ENCODE measurements at regions not wholly inside any gene's neighbourhood (a gene's known extent, or its start where the extent isn't known, plus 50 kb on each side); places are given as distances from the start of the nearest gene placed in this dataset.
A peak's percentile ranks its signal among the peaks of the same experiment; 100 is the strongest.
"Not testable (repeated sequence)": the region's sequence is repeated elsewhere in the genome, so short reads cannot be mapped to it uniquely, and the experiment has no call there.

GRCh38 chr11:86164106-86164505 lies 80.4 kb upstream of the EED start:
- no peaks in the 10 kb centered on the region for H3K27me3 ChIP-seq (replicated peaks; ENCODE audit: insufficient read depth)
- H3F3A ChIP-seq (ENCODE audit: insufficient read depth), result peaks cover 32% of the 10 kb centered on the region
- H3K4me3 ChIP-seq, result no peak overlapping the region
- H3K79me2 ChIP-seq (ENCODE audit: insufficient read depth), result no peaks in the 10 kb centered on the region
- no peak for DNase-seq
- no peaks in the 10 kb centered on the region for H3K9me3 ChIP-seq (ENCODE audit: low read depth)
- TF ChIP-seq EZH2 (IDR thresholded peaks at IDR 0.05; ENCODE audit: insufficient read depth, poor library complexity, severe bottlenecking) (no peak), EZH2phosphoT487 (IDR thresholded peaks at IDR 0.05; ENCODE audit: insufficient read depth, low read depth) (no peak)
- no peaks in the 10 kb centered on the region for H3K9me2 ChIP-seq (ENCODE audit: insufficient read depth)
- 89 to 97% methylated on average over 2 of the region's 2 CpGs for WGBS, 2 experiments (ENCODE audit: low coverage in 1 of 2, low lambda C conversion rate in 2 of 2, missing lambda C conversion rate in 2 of 2)
- H3K36me3 ChIP-seq (ENCODE audit: low read depth), result no peaks in the 10 kb centered on the region
- in situ Hi-C loops (cut with MboI), result no loop called here
- peaks cover 34% of the 10 kb centered on the region for H3K4me1 ChIP-seq (ENCODE audit: insufficient read depth)
- H3K4me2 ChIP-seq (ENCODE audit: unreplicated experiment), result no peak overlapping the region
- no peak overlapping the region for H3K9ac ChIP-seq
- H4K20me1 ChIP-seq (ENCODE audit: insufficient read depth), result no peaks in the 10 kb centered on the region
- H2AFZ ChIP-seq, result no peak overlapping the region
- no peak overlapping the region for H3K27ac ChIP-seq

GRCh38 chr11:86163221-86163876 lies 81.2 kb upstream of the EED start:
- H4K20me1 ChIP-seq (ENCODE audit: insufficient read depth); H3K9me3 ChIP-seq (ENCODE audit: low read depth); H3K79me2 ChIP-seq (ENCODE audit: insufficient read depth); H3K9me2 ChIP-seq (ENCODE audit: insufficient read depth); H3K4me3 ChIP-seq; H3K36me3 ChIP-seq (ENCODE audit: low read depth); in situ Hi-C loops (cut with MboI); H3K27me3 ChIP-seq (replicated peaks; ENCODE audit: insufficient read depth): not testable (repeated sequence)
- H2AFZ ChIP-seq, result peak overlapping the region; percentile 60
- WGBS, 2 experiments (ENCODE audit: low coverage in 1 of 2, low lambda C conversion rate in 2 of 2, missing lambda C conversion rate in 2 of 2), result 87 to 91% methylated on average over 6 of the region's 6 CpGs
- H3K4me1 ChIP-seq (ENCODE audit: insufficient read depth), result peaks cover 34% of the 10 kb centered on the region
- DNase-seq, result peak; percentile 85
- H3K9ac ChIP-seq, result peak overlapping the region; percentile 43; the same call in 1 of the 2 replicates
- H3F3A ChIP-seq (ENCODE audit: insufficient read depth), result peaks cover 32% of the 10 kb centered on the region
- peak overlapping the region; percentile 54 for H3K4me2 ChIP-seq (ENCODE audit: unreplicated experiment)
- H3K27ac ChIP-seq, result peak overlapping the region; percentile 84

GRCh38 chr11:86162239-86162638 lies 82.3 kb upstream of the EED start:
- Histone ChIP-seq H3K4me3 (no peak overlapping the region), H3K27me3 (replicated peaks; ENCODE audit: insufficient read depth) (no peaks in the 10 kb centered on the region), H3K36me3 (ENCODE audit: low read depth) (no peaks in the 10 kb centered on the region), H3K79me2 (ENCODE audit: insufficient read depth) (no peaks in the 10 kb centered on the region), H3K9me2 (ENCODE audit: insufficient read depth) (no peaks in the 10 kb centered on the region), H4K20me1 (ENCODE audit: insufficient read depth) (no peaks in the 10 kb centered on the region), H3F3A (ENCODE audit: insufficient read depth) (peaks cover 32% of the 10 kb centered on the region), H3K9me3 (ENCODE audit: low read depth) (no peaks in the 10 kb centered on the region), H3K4me1 (ENCODE audit: insufficient read depth) (peaks cover 34% of the 10 kb centered on the region), H3K9ac (peak overlapping the region; percentile 43), H3K4me2 (ENCODE audit: unreplicated experiment) (peak overlapping the region; percentile 54), H2AFZ (peak overlapping the region; percentile 78), H3K27ac (peak overlapping the region; percentile 84)
- DNase-seq, result peak; percentile 95
- in situ Hi-C loops (cut with MboI), result no loop called here
- 0% methylated on average over 1 of the region's 1 CpG for WGBS, 2 experiments (ENCODE audit: low coverage in 1 of 2, low lambda C conversion rate in 2 of 2, missing lambda C conversion rate in 2 of 2)
- TF ChIP-seq EZH2 (IDR thresholded peaks at IDR 0.05; ENCODE audit: insufficient read depth, poor library complexity, severe bottlenecking) (no peak), EZH2phosphoT487 (IDR thresholded peaks at IDR 0.05; ENCODE audit: insufficient read depth, low read depth) (no peak)

GRCh38 chr11:86161837-86162236 lies 82.7 kb upstream of the EED start:
- no peak for DNase-seq
- H3K9ac ChIP-seq, result peak overlapping the region; percentile 43
- H3K36me3 ChIP-seq (ENCODE audit: low read depth), result no peaks in the 10 kb centered on the region

GRCh38 chr11:86161336-86161735 lies 83.2 kb upstream of the EED start:
- peak overlapping the region; percentile 54 for H3K4me2 ChIP-seq (ENCODE audit: unreplicated experiment)
- H3K4me1 ChIP-seq (ENCODE audit: insufficient read depth), result peaks cover 34% of the 10 kb centered on the region
- H3K27me3 ChIP-seq (replicated peaks; ENCODE audit: insufficient read depth), result no peaks in the 10 kb centered on the region
- no peaks in the 10 kb centered on the region for H3K9me3 ChIP-seq (ENCODE audit: low read depth)
- H3K79me2 ChIP-seq (ENCODE audit: insufficient read depth), result no peaks in the 10 kb centered on the region
- peak overlapping the region; percentile 84 for H3K27ac ChIP-seq
- no peaks in the 10 kb centered on the region for H3K9me2 ChIP-seq (ENCODE audit: insufficient read depth)
- peak overlapping the region; percentile 43; the same call in 1 of the 2 replicates for H3K9ac ChIP-seq
- H3K4me3 ChIP-seq, result no peak overlapping the region
- H3F3A ChIP-seq (ENCODE audit: insufficient read depth), result peaks cover 32% of the 10 kb centered on the region
- no peaks in the 10 kb centered on the region for H3K36me3 ChIP-seq (ENCODE audit: low read depth)
- no peaks in the 10 kb centered on the region for H4K20me1 ChIP-seq (ENCODE audit: insufficient read depth)
- in situ Hi-C loops (cut with MboI), result no loop called here
- no peak for TF ChIP-seq EZH2phosphoT487 (IDR thresholded peaks at IDR 0.05; ENCODE audit: insufficient read depth, low read depth)
- TF ChIP-seq EZH2 (IDR thresholded peaks at IDR 0.05; ENCODE audit: insufficient read depth, poor library complexity, severe bottlenecking), result no peak
- no peak for DNase-seq
- H2AFZ ChIP-seq, result peak overlapping the region; percentile 78

More at GRCh38 chr11:86161837-86162236, 82.7 kb upstream of the EED start:
- Histone ChIP-seq H3K27me3 (replicated peaks; ENCODE audit: insufficient read depth) (no peaks in the 10 kb centered on the region), H3F3A (ENCODE audit: insufficient read depth) (peaks cover 32% of the 10 kb centered on the region), H3K27ac (peak overlapping the region; percentile 84), H3K79me2 (ENCODE audit: insufficient read depth) (no peaks in the 10 kb centered on the region), H3K4me3 (no peak overlapping the region), H3K4me2 (ENCODE audit: unreplicated experiment) (peak overlapping the region; percentile 54), H4K20me1 (ENCODE audit: insufficient read depth) (no peaks in the 10 kb centered on the region), H3K9me3 (ENCODE audit: low read depth) (no peaks in the 10 kb centered on the region), H3K9me2 (ENCODE audit: insufficient read depth) (no peaks in the 10 kb centered on the region), H3K4me1 (ENCODE audit: insufficient read depth) (peaks cover 34% of the 10 kb centered on the region), H2AFZ (peak overlapping the region; percentile 78)
- TF ChIP-seq EZH2 (IDR thresholded peaks at IDR 0.05; ENCODE audit: insufficient read depth, poor library complexity, severe bottlenecking) (no peak), EZH2phosphoT487 (IDR thresholded peaks at IDR 0.05; ENCODE audit: insufficient read depth, low read depth) (no peak)
- in situ Hi-C loops (cut with MboI), result no loop called here
- 35 to 39% methylated on average over 2 of the region's 2 CpGs for WGBS, 2 experiments (ENCODE audit: low coverage in 1 of 2, low lambda C conversion rate in 2 of 2, missing lambda C conversion rate in 2 of 2)
